Gastrocnemius medialis (tissue), 4 donors: ENCODE measurements at regions not wholly inside any gene's neighbourhood (a gene's known extent, or its start where the extent isn't known, plus 50 kb on each side); places are given as distances from the start of the nearest gene placed in this dataset.

Source experiments
- ATAC-seq, 2 donors: fragments of 150-250 bp; one replicate each; pipeline ENCODE4 v1.9.1; 2016
- DNase-seq, 2 donors: peaks; one replicate each; pipeline ENCODE4 v3.0.0-alpha.2; 2019
- H3K27ac ChIP-seq, 4 donors: fragments of 200-600 bp; sonication (generic); 1 replicate in 1 of 4; 2 replicates in 3 of 4; pipeline ENCODE4 v1.5.1; 2016 to 2018; ENCODE audit warnings: mild to moderate bottlenecking in 2 of 4, moderate library complexity in 1 of 4
- H3K27me3 ChIP-seq, 3 donors: fragments of 200-600 bp; sonication (generic) in 2 of 3; 1 replicate in 1 of 3; 2 replicates in 2 of 3; pipeline versions ENCODE4 v1.5.1 to v1.6.0; 2016 to 2019; ENCODE audit warnings: mild to moderate bottlenecking in 1 of 3, moderate library complexity in 1 of 3
- H3K36me3 ChIP-seq, 2 donors: fragments of 200-600 bp; sonication (generic) in 1 of 2; one replicate each; pipeline ENCODE4 v1.5.1; 2017 to 2018
- H3K4me1 ChIP-seq, 2 donors: fragments of 200-600 bp; sonication (generic) in 1 of 2; one replicate each; pipeline ENCODE4 v1.5.1; 2016 to 2017; ENCODE audit warnings: mild to moderate bottlenecking in 2 of 2
- H3K4me3 ChIP-seq, 4 donors: fragments of 200-600 bp; sonication (generic) in 3 of 4; 1 replicate in 1 of 4; 2 replicates in 3 of 4; pipeline ENCODE4 v1.5.1; 2016 to 2019; ENCODE audit warnings: mild to moderate bottlenecking in 2 of 4
- H3K9me3 ChIP-seq, 3 donors: fragments of 200-600 bp; sonication (generic) in 2 of 3; 1 replicate in 1 of 3; 2 replicates in 2 of 3; pipeline ENCODE4 v1.5.1; 2016 to 2019
- POLR2A ChIP-seq, 2 donors: fragments of 450-650 bp; IDR thresholded peaks; one replicate each; pipeline ENCODE4 v1.6.1; 2017; ENCODE audit warnings: antibody characterized with exemption in 2 of 2, mild to moderate bottlenecking in 2 of 2, moderate library complexity in 2 of 2
- in situ Hi-C, 4 donors: fragments of 200-750 bp; cut with MboI; loops; one replicate each; pipeline versions ENCODE4 v1.15.0 to v1.8.0; 2017; ENCODE audit warnings: low sequenced_read_pairs in 4 of 4
- intact Hi-C: fragments of 100-400 bp; cut with DNase I; formaldehyde crosslinking; loops from one replicate; pipeline ENCODE4 v1.15.1; 2023; ENCODE audit warnings: low total_unique reads
- TF ChIP-seq, protein P1 (sequence below), 5 experiments: fragments of 450-650 bp in 3 of 5; fragments of 200-600 bp in 2 of 5; sonication (generic) in 2 of 5; IDR thresholded peaks in 4 of 5; conservative IDR thresholded peaks in 1 of 5; 1 replicate in 4 of 5; 2 replicates in 1 of 5; pipeline ENCODE4 v1.5.1; 2016 to 2019; ENCODE audit warnings: antibody characterized with exemption in 5 of 5, mild to moderate bottlenecking in 3 of 5, moderate library complexity in 3 of 5

DNA sequence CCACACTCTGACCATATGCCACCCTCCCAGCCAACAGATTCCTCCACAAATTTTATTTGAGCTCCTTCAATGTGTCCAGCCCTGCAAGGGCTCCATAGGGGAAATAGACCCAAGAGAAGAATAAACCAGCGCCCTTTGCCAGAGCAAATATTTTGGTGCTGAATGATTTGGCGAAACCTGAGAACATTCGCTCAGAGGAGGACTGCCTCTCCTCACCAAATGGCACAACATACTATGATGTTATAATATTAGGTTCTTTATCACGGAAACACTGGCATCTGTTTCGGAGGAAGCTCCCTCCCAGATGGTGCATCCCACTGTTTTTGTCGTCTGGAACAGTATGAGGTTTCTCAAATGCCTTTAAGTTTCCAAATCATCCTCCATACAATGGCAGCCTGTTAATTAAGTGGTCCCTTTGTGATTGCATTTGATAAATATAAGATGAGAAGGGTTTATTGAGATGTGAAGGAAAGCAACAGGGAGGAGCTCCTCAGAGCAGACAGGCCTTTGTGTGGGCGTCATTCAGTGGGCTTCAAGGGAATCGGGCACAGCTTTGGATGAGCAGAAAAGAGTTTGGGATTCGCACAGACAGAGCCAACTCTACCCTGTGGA is 139.1 kb upstream of the ADRA1B start:
- H3K9me3 ChIP-seq = no peaks in the 10 kb centered on the region
- in situ Hi-C loops = no loop called here
- intact Hi-C loops = loop anchor here (10.0 kb wide), 1 partner anchor 98 kb away; no protein-coding TSS in a partner anchor
- ATAC-seq (no peak), DNase-seq (no peak)
- H3K27ac ChIP-seq = no peak overlapping the region
- H3K4me3 ChIP-seq = no peak overlapping the region
- no peak for TF ChIP-seq POLR2A (IDR thresholded peaks at IDR 0.05)
- TF ChIP-seq, protein P1, sequence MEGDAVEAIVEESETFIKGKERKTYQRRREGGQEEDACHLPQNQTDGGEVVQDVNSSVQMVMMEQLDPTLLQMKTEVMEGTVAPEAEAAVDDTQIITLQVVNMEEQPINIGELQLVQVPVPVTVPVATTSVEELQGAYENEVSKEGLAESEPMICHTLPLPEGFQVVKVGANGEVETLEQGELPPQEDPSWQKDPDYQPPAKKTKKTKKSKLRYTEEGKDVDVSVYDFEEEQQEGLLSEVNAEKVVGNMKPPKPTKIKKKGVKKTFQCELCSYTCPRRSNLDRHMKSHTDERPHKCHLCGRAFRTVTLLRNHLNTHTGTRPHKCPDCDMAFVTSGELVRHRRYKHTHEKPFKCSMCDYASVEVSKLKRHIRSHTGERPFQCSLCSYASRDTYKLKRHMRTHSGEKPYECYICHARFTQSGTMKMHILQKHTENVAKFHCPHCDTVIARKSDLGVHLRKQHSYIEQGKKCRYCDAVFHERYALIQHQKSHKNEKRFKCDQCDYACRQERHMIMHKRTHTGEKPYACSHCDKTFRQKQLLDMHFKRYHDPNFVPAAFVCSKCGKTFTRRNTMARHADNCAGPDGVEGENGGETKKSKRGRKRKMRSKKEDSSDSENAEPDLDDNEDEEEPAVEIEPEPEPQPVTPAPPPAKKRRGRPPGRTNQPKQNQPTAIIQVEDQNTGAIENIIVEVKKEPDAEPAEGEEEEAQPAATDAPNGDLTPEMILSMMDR (IDR thresholded peaks at IDR 0.05 in 4 of 5, conservative IDR thresholded peaks at IDR 0.05 in 1 of 5) = no peak
- H3K36me3 ChIP-seq = no peaks in the 10 kb centered on the region
- peaks cover 6 to 11% of the 10 kb centered on the region in 2 donors for H3K4me1 ChIP-seq
- no peaks in the 10 kb centered on the region for H3K27me3 ChIP-seq

DNA sequence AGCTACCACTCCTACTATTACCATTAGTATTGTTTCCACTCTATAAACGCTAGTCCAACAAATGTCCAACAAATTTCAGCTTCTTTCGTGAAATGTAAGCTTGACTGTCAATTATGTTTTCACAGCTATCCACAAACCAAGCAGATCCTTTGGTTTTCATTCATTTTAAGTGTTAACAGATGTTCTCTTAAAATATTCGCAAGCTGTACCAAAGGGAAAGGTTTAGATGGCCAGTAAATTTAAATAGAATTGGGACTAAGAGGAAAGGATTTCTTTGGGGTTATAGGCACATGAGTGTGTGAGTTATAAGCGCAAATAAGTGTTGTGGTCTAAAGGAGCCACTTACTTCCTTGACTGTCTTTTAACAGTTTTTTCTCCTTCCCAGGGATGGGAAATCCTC is 136.8 kb upstream of the ADRA1B start:
- intact Hi-C loops (loop anchor here (10.0 kb wide), 1 partner anchor 95 kb away; no protein-coding TSS in a partner anchor), in situ Hi-C loops (no loop called here)
- Histone ChIP-seq H3K27ac (no peak overlapping the region), H3K9me3 (no peaks in the 10 kb centered on the region), H3K36me3 (no peaks in the 10 kb centered on the region), H3K4me3 (no peak overlapping the region), H3K4me1 (peaks cover 0 to 5% of the 10 kb centered on the region in 2 donors), H3K27me3 (no peaks in the 10 kb centered on the region)
- TF ChIP-seq POLR2A (IDR thresholded peaks at IDR 0.05) = no peak
- TF ChIP-seq, protein P1 (IDR thresholded peaks at IDR 0.05 in 4 of 5, conservative IDR thresholded peaks at IDR 0.05 in 1 of 5) = no peak
- DNase-seq (no peak), ATAC-seq (no peak)

DNA sequence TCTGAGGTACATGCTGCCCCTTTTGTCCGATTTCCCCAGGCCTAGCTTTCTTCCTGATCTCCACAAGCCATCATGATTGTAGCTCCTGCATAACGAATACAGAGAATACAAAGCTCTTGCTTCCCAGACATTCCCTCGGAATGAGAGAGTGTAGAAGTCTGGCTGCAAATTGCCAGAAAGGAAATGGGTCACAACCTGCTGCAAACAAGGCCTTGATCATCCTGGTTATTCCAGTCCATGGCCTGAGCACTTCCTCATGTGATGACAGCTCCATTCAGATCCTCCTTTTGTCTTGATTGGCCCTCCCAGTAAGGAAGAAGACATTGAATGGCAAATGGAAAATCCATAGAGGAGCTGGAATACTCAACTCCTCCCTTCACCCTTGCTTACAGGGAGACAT is 136.0 kb upstream of the ADRA1B start:
- intact Hi-C loops (loop anchor here (10.0 kb wide), 1 partner anchor 135 kb away; the partner anchor contains the start of gene ADRA1B), in situ Hi-C loops (loop anchor here in 1 of 4 donors (10.0 kb wide), 1 partner anchor 135 kb away; the partner anchor contains the start of gene ADRA1B)
- DNase-seq = no peak
- no peak overlapping the region for H3K27ac ChIP-seq
- no peak overlapping the region for H3K4me3 ChIP-seq
- H3K9me3 ChIP-seq = no peaks in the 10 kb centered on the region
- H3K4me1 ChIP-seq = peaks cover 0 to 5% of the 10 kb centered on the region in 2 donors
- no peak for TF ChIP-seq POLR2A (IDR thresholded peaks at IDR 0.05)
- TF ChIP-seq, protein P1 (IDR thresholded peaks at IDR 0.05 in 4 of 5, conservative IDR thresholded peaks at IDR 0.05 in 1 of 5) = no peak
- no peaks in the 10 kb centered on the region for H3K36me3 ChIP-seq
- H3K27me3 ChIP-seq = no peaks in the 10 kb centered on the region
- ATAC-seq = no peak

DNA sequence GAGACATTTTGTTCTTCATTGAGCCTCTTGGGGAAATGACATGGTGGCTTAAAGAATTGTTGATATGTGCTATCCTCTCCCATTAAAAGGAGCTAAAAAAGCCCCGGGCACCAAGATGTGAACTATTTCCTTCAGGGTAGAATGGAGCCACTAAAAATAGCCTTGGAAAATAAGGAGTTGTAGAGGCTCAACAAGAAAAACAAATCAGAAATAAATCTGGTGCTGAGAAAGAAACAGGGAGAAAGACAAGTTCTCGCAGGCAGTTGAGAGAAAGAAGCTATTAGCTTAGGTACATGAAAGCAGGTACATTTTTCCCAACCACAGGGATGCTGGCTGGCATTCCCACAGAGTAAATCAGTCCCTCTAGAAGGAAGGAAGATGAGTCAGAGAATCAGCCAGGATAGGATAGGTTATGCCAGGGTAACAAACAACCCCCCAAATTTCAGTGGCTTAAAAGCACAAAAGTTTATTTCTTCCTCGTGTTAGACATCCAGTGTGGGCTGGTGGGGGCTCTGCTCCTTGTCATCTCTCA is 134.6 kb upstream of the ADRA1B start:
- Histone ChIP-seq H3K36me3 (no peaks in the 10 kb centered on the region), H3K4me1 (peaks cover 0 to 5% of the 10 kb centered on the region in 2 donors), H3K4me3 (no peak overlapping the region), H3K27me3 (no peaks in the 10 kb centered on the region), H3K9me3 (no peaks in the 10 kb centered on the region), H3K27ac (peak overlapping the region in 1 of 4 donors; percentile 16)
- ATAC-seq (no peak), DNase-seq (no peak)
- TF ChIP-seq, protein P1 (IDR thresholded peaks at IDR 0.05 in 4 of 5, conservative IDR thresholded peaks at IDR 0.05 in 1 of 5) = no peak
- no peak for TF ChIP-seq POLR2A (IDR thresholded peaks at IDR 0.05)
- in situ Hi-C loops (loop anchor here in 1 of 4 donors (10.0 kb wide), 1 partner anchor 133 kb away; the partner anchor contains the start of gene ADRA1B), intact Hi-C loops (loop anchor here (10.0 kb wide), 1 partner anchor 133 kb away; the partner anchor contains the start of gene ADRA1B)
